ENCODE measurements at regions not wholly inside any gene's neighbourhood (a gene's known extent, or its start where the extent isn't known, plus 50 kb on each side); places are given as distances from the start of the nearest gene placed in this dataset.

DNA sequence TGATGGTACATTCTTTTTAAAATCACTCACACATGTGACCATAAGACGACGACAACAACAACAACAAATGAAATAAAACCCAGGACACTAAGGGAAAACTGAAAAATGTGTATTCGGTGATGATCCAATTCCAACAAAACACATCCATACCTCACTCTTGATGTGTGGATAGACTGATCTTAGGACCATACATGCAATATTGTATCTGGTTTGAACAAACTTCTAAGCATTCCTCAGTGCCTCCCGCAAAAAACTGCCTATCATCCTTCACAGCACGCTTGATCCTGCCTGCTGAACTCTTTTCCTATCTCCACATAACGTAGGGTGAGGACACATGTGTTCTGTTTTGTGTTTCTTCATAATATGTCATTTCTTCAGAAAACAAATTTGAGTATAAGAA, 415.2 kb downstream of the KCTD12 start:
- H3K4me3 ChIP-seq (replicated peaks; ENCODE audit: insufficient read depth, low read length) = no peak overlapping the region
- TF ChIP-seq POLR2AphosphoS5 (IDR thresholded peaks at IDR 0.05; ENCODE audit: low read depth) = no peak
- TF ChIP-seq SPI1 (IDR thresholded peaks at IDR 0.05; ENCODE audit: borderline replicate concordance, low read depth) = no peak
- TF ChIP-seq, protein P1, sequence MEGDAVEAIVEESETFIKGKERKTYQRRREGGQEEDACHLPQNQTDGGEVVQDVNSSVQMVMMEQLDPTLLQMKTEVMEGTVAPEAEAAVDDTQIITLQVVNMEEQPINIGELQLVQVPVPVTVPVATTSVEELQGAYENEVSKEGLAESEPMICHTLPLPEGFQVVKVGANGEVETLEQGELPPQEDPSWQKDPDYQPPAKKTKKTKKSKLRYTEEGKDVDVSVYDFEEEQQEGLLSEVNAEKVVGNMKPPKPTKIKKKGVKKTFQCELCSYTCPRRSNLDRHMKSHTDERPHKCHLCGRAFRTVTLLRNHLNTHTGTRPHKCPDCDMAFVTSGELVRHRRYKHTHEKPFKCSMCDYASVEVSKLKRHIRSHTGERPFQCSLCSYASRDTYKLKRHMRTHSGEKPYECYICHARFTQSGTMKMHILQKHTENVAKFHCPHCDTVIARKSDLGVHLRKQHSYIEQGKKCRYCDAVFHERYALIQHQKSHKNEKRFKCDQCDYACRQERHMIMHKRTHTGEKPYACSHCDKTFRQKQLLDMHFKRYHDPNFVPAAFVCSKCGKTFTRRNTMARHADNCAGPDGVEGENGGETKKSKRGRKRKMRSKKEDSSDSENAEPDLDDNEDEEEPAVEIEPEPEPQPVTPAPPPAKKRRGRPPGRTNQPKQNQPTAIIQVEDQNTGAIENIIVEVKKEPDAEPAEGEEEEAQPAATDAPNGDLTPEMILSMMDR (IDR thresholded peaks at IDR 0.05; ENCODE audit: insufficient read depth, low read length) = no peak
- TF ChIP-seq GABPA (IDR thresholded peaks at IDR 0.05; ENCODE audit: low read depth) = no peak
- TF ChIP-seq, protein P2, sequence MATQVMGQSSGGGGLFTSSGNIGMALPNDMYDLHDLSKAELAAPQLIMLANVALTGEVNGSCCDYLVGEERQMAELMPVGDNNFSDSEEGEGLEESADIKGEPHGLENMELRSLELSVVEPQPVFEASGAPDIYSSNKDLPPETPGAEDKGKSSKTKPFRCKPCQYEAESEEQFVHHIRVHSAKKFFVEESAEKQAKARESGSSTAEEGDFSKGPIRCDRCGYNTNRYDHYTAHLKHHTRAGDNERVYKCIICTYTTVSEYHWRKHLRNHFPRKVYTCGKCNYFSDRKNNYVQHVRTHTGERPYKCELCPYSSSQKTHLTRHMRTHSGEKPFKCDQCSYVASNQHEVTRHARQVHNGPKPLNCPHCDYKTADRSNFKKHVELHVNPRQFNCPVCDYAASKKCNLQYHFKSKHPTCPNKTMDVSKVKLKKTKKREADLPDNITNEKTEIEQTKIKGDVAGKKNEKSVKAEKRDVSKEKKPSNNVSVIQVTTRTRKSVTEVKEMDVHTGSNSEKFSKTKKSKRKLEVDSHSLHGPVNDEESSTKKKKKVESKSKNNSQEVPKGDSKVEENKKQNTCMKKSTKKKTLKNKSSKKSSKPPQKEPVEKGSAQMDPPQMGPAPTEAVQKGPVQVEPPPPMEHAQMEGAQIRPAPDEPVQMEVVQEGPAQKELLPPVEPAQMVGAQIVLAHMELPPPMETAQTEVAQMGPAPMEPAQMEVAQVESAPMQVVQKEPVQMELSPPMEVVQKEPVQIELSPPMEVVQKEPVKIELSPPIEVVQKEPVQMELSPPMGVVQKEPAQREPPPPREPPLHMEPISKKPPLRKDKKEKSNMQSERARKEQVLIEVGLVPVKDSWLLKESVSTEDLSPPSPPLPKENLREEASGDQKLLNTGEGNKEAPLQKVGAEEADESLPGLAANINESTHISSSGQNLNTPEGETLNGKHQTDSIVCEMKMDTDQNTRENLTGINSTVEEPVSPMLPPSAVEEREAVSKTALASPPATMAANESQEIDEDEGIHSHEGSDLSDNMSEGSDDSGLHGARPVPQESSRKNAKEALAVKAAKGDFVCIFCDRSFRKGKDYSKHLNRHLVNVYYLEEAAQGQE (IDR thresholded peaks at IDR 0.05; ENCODE audit: insufficient replicate concordance, low read depth) = no peak
- H3K27ac ChIP-seq (replicated peaks) = no peak overlapping the region
- H3K27me3 ChIP-seq (ENCODE audit: insufficient read depth, poor library complexity, severe bottlenecking) = peaks cover 2% of the 10 kb centered on the region
- no peak for DNase-seq (ENCODE audit: low read depth in 1 of 2, low spot score in 1 of 2)

DNA sequence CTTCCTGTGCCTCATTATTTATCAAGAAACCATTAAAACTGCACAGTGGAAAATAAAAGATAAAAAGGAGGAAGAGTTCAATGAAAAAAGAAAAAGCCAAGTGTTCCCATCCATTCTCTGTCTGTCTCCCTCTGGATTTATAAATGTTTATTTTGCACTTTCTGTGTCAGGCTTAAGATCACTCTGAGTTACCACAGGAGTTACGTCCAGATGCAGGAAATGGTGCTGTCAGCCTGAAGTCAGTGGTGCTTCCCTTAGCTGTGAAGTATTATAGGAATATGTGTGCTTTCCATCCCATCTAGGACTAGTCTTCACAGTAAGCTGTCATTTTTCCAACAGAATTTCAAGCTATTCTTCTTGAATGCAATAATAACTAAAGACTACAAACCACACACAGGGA, 420.2 kb downstream of the KCTD12 start:
- no peak for TF ChIP-seq SPI1 (IDR thresholded peaks at IDR 0.05; ENCODE audit: borderline replicate concordance, low read depth)
- no peak for TF ChIP-seq POLR2AphosphoS5 (IDR thresholded peaks at IDR 0.05; ENCODE audit: low read depth)
- TF ChIP-seq, protein P2 (IDR thresholded peaks at IDR 0.05; ENCODE audit: insufficient replicate concordance, low read depth) = no peak
- TF ChIP-seq, protein P1 (IDR thresholded peaks at IDR 0.05; ENCODE audit: insufficient read depth, low read length) = no peak
- DNase-seq (ENCODE audit: low read depth in 1 of 2, low spot score in 1 of 2) = no peak
- no peak overlapping the region for H3K27ac ChIP-seq (replicated peaks)
- no peak overlapping the region for H3K4me3 ChIP-seq (replicated peaks; ENCODE audit: insufficient read depth, low read length)
- no peaks in the 10 kb centered on the region for H3K27me3 ChIP-seq (ENCODE audit: insufficient read depth, poor library complexity, severe bottlenecking)

DNA sequence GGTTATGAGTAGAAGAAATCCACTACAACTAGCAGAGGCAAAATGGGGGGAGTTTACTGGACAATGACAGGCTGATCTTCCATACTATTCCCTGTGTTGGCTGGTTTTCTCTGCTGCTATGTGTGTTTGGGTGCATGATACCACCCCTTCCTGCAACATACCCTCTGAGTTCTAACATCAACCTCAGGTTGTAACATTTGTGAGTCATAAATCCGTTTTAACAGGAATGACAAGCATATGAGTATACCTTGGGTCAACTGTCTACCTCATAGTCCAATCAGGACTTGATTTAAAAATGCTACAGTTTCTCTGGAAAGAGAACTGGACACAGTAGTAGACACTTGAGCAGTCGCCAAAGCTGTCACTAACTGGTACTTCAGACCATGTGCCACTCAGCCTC, 422.9 kb downstream of the KCTD12 start:
- Histone ChIP-seq H3K27me3 (ENCODE audit: insufficient read depth, poor library complexity, severe bottlenecking) (no peaks in the 10 kb centered on the region), H3K27ac (replicated peaks) (no peak overlapping the region), H3K4me3 (replicated peaks; ENCODE audit: insufficient read depth, low read length) (no peak overlapping the region)
- no peak for DNase-seq (ENCODE audit: low read depth in 1 of 2, low spot score in 1 of 2)
- TF ChIP-seq SPI1 (IDR thresholded peaks at IDR 0.05; ENCODE audit: borderline replicate concordance, low read depth) = no peak

DNA sequence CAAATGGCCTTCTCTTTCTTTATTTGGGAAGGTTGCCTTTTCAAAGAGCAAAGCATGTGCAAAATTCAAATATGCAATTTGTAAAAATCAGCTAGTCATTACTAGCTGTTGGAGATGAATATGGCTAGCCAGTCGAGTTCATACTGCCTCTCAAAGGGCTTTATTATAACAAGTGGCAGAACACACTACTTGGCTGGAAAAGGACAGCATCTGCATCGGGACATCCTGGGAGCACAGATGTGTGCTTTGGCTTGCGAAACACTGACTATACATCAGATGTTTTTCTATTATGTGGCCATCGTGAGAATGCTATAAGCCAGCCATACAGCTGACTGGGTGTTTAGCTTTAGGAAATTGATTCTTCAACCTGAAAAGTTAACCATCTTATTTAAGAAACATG, 424.2 kb downstream of the KCTD12 start:
- DNase-seq (ENCODE audit: low read depth in 1 of 2, low spot score in 1 of 2) = no peak
- TF ChIP-seq, protein P2 (IDR thresholded peaks at IDR 0.05; ENCODE audit: insufficient replicate concordance, low read depth) = no peak
- TF ChIP-seq SPI1 (IDR thresholded peaks at IDR 0.05; ENCODE audit: borderline replicate concordance, low read depth) = no peak
- Histone ChIP-seq H3K4me3 (replicated peaks; ENCODE audit: insufficient read depth, low read length) (no peak overlapping the region), H3K27ac (replicated peaks) (no peak overlapping the region), H3K27me3 (ENCODE audit: insufficient read depth, poor library complexity, severe bottlenecking) (no peaks in the 10 kb centered on the region)
